HT1080 (cell line): ENCODE measurements at regions not wholly inside any gene's neighbourhood (a gene's known extent, or its start where the extent isn't known, plus 50 kb on each side); places are given as distances from the start of the nearest gene placed in this dataset.

ENCODE experiments used
- DNase-seq: peaks from one replicate; pipeline ENCODE4 v3.0.0-alpha.2; 2015; ENCODE audit warnings: low read depth

- no peak for DNase-seq
Observed at GRCh38 chr13:37365496-37365895, 233.1 kb downstream of the POSTN start.

- no peak for DNase-seq
Observed at GRCh38 chr13:37364956-37365355, 233.6 kb downstream of the POSTN start.

DNA sequence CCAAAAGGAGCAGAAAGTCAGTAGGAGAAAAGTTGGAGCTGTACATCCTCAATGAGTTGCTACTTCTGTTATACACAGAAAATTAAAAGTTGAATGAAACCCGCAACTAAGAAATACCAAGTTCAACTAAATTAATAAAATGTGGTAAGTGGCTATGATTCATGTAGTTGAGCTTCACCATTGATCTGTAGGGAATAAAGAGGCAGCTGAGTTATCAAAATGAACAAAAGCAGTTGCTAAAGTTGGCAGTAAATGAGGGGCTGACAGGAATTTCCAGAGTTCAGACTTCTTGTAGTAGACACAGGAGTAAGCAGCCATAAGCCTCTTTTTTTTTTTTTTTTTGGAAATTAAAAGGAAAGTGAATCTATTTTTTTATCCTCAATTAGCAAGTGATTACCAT, 234.6 kb downstream of the POSTN start:
- DNase-seq, result no peak

DNA sequence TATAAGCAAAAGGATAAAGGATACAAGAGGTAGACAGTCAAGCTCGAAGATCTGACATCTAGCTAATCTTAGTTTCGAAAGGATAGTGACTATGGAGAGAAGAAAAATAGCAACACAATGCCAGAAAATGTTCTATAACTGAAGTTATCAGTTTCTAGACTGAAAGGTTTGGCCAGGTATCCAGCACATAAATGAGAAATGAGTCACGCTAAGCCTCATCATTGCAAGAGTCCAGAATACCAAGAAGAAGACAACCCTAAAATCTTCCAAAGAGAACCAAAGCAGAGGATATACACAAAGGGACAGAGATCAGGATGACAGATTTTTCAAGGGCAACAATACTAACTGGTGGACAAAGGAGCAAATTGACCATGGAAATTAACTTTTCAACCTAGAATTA, 237.0 kb downstream of the POSTN start:
- no peak for DNase-seq

GRCh38 chr13:37360556-37360955, 238.0 kb downstream of the POSTN start:
- DNase-seq, result peak; percentile 35

DNA sequence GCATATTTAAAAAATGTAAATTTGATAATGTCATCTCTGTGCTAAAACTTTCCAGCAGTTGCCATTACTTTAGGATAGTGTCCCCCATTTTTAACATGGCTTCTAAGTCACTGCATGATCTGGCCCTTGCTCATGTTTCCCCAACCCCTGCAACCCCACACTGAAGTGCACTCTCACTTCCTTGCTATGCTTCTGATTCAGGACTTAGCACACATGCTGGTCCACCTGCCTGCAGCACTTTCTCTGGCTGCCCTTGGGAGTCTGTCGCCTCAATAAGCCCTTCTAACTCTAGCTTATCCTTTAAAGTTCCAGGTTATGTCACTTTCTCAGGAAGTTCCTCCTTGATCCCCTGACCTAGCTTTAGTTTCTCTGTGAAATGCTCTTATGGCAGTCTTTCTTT, 241.0 kb downstream of the POSTN start:
- peak; percentile 20 for DNase-seq

DNA sequence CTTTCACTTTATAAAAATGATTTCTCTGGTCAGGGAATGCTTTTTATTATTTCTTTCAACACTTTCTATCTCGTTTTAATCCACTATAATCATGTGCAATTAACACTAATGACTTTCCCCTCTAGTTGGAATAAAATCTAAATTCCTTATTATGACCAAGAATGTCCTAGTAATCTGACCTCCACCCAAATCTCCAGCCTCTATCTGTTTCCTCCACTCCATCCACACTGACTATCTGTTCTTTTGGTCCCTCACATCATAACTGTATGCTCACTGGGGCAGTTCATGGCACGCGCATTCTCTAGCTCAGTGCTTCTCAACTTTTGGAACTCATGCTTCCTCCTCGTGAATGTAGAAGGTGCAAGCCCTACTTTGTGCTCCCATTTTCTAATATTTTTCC, 244.7 kb downstream of the POSTN start:
- DNase-seq, result no peak

DNA sequence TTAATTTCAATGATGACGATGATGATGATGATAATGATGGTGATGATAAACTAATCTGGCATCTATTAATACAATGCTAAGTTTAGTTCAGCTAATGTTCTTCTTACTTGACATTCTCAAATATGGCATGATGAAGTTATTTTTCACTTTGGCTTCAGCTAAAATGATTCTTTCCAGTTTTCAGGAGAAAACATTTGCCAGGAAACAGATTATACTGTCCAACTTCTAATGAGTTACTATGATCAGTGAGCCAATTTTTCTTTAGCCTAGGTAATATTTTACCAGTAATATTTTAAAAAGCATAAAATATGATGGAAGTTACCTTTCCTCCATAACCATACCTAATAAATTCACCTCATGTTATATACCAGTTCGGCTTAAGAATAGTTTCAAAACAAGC, 245.7 kb upstream of the CSNK1A1L start:
- no peak for DNase-seq

DNA sequence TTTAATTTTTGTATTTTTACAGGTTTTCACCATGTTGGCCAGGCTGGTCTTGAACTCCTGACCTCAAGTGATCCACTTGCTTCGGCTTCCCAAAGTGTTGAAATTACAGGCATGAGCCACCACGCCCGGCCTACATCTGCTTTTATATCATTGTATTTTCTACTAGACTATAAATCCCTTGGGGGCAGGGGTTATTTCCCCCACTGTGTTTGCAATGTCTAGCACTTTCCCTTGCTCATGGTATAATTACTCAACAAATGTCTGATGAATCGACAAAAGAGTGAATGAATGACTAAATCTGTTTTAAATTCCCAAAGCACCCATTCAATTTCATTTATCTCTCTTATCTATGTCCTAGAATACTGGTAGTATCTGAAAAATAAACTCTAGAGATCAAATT, 244.5 kb upstream of the CSNK1A1L start:
- no peak for DNase-seq

GRCh38 chr13:37348916-37349643, 243.6 kb upstream of the CSNK1A1L start:
- DNase-seq, result no peak

DNA sequence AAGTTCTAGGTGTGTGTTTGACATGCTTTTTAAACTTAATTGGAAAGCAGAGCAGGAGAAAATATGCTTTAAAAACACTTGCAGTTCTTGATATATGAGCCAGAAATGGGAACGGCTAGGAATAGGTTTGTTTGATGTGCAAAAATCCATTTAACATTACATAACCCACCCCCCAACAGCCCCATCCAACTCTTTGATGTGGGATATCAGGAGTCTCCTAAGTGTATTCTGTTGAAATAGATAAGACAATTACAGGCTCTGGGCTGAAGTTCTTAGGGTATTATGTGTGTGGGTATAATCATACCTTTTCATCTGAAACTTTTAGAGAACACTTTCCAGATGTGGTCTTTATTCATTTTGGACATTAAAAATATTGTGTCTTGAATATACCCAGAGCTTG, 240.4 kb upstream of the CSNK1A1L start:
- no peak for DNase-seq

DNA sequence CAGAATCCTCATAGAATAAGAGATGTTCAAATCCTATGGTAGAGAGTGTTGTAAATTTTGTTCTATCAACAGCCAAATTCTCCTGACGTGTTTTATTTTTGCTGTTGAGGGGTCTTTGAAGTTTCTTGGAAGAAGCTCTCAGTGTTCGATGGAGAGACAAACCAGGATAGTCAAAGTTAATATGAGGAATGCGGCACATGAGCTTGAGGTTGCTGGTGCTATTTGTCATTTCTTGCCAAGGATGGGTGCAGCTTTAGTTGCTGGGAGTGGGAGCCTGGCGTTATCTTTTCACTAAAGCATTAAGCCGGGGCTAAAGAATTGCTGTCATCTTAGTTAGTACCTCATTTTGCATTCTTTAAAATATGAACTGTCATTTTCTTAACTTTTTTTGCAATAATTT, 239.9 kb upstream of the CSNK1A1L start:
- no peak for DNase-seq

DNA sequence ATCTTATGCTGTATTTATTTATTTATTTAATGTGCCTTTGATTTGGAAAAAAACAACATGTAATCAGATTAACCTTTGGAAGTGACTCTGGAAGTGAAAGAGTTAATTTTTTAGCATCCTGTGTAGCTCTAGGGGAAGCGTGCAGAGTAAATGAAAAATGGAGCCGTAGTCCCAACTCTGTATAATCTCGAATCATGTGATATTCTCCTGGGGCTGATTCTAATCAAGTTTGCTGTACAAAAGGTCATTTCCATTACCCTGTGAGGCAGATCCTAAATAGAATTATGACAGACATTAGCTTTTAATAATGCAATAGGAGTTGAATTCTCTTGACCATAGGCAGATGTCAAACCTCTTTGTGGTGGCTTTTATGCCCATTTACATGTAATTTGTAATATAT, 238.6 kb upstream of the CSNK1A1L start:
- no peak for DNase-seq

- no peak for DNase-seq
Observed at GRCh38 chr13:37342205-37342604, 236.7 kb upstream of the CSNK1A1L start.

GRCh38 chr13:37340901-37341670, 235.6 kb upstream of the CSNK1A1L start:
- DNase-seq, result no peak

- DNase-seq, result no peak
Observed at GRCh38 chr13:37339386-37339735, 233.9 kb upstream of the CSNK1A1L start.

- DNase-seq, result no peak
Observed at GRCh38 chr13:37338726-37339385, 233.4 kb upstream of the CSNK1A1L start.

GRCh38 chr13:37326334-37326733, 220.9 kb upstream of the CSNK1A1L start:
- no peak for DNase-seq

DNA sequence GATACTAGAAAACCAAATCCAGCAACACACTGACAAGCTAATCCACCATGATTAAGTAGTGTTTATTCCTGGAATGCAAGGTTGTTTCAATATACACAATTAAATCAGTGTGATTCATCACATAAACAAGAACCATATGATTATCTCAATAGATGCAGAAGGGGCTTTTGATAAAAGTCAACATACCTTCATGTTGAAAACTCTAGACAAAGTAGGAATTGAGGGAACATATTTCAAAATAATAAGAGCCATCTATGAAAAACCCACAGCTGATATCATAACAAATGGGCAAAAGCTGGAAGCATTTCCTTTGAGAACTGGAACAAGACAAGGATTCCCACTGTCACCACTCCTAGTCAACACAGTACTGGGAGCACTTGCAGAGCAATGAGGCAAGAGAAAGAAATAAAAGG, 213.6 kb upstream of the CSNK1A1L start:
- DNase-seq, result no peak

GRCh38 chr13:37316935-37317334, 211.5 kb upstream of the CSNK1A1L start:
- no peak for DNase-seq

GRCh38 chr13:37313372-37313771, 207.9 kb upstream of the CSNK1A1L start:
- DNase-seq, result peak; percentile 45

- DNase-seq, result peak; percentile 96
Observed at GRCh38 chr13:37306778-37307544, 201.5 kb upstream of the CSNK1A1L start.
